ENCODE measurements at regions not wholly inside any gene's neighbourhood (a gene's known extent, or its start where the extent isn't known, plus 50 kb on each side); places are given as distances from the start of the nearest gene placed in this dataset.

GRCh38 chr17:5819921-5820685 lies 235.8 kb upstream of the NLRP1 start:
- DNase-seq (ENCODE audit: low read depth in 2 of 2): no peak

- DNase-seq (ENCODE audit: low read depth in 2 of 2): no peak
Observed at GRCh38 chr17:5820721-5821456, 236.6 kb upstream of the NLRP1 start.

DNA sequence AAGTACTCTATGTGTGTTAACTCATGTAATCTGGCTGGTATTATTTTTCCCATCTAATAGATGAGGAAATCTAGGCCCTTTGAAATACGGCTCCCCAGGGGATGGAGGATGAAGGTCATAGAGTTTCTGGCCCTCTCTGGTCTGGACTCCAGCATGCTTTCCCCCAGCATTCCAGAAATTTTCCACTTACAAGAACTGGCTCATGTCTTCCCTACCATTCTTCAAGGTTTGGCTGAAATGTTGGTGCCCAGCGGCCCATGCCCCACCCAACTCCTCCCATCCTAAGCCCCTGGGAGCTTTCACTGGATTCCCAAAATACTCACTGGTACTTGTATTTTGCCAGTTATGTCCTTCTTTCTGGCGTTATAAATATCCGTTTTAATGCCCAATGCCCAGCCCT lies 237.5 kb upstream of the NLRP1 start:
- DNase-seq (ENCODE audit: low read depth in 2 of 2): no peak

DNA sequence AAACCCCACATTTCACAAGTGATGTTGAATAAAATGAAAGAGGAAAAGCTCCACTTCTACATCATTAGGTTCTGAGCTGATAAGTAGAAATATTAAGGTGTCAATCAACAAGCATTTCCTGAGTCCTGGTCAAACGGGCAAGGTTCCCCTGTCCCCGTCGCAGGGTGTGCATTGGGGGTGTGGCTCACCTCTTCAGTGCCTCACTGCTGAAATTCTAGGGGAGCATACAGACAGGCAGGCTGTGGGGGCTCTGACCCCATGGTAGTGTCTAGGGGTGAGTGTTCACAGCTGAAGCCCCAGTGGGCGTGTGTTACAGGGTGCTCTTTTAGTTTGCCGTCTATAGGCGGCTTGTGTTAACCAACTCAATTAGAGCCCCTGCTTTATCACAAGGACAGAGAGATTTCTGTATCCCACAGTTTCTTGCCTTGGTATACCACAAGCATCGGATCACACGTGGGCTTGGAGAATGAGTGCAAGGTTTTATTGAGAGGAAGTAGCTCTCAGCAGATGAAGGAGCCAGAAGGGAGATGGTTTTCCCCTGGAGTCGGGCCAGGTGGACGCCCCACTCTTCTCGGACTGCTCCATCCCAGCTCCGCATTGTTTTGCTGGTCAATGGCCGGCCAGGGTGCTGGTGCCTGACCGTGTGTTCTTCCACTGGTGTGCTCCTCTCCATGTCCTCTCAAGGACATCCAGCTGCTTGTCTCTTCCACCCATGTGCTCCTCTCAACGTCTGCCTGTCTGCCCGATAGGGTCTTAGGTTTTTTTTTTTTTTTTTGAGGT lies 238.2 kb upstream of the NLRP1 start:
- no peak for DNase-seq (ENCODE audit: low read depth in 2 of 2)

DNA sequence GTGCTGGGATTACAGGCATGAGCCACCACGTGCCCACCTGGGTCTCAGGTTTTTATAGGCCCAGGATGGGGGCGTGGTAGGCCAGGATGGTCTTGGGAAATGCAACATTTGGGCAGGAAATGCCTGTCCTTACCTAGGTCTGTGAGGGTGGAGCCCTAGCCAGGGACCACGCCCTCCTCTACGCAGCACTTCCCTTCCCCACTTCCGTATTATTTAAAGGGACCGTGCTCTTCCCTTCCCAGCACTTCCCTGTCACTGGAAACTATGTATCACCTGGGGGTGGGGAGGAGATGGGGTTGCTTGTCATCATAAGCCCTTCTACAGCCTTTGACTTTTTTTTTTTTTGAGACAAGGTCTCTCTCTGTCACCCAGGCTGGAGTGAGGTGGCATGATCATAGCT lies 238.9 kb upstream of the NLRP1 start:
- no peak for DNase-seq (ENCODE audit: low read depth in 2 of 2)

GRCh38 chr17:5825717-5826330 lies 241.5 kb upstream of the NLRP1 start:
- DNase-seq (ENCODE audit: low read depth in 2 of 2): no peak

GRCh38 chr17:5826384-5826783 lies 242.1 kb upstream of the NLRP1 start:
- DNase-seq (ENCODE audit: low read depth in 2 of 2): no peak

GRCh38 chr17:5830921-5831320 lies 239.3 kb upstream of the WSCD1 start:
- no peak for DNase-seq (ENCODE audit: low read depth in 2 of 2)

DNA sequence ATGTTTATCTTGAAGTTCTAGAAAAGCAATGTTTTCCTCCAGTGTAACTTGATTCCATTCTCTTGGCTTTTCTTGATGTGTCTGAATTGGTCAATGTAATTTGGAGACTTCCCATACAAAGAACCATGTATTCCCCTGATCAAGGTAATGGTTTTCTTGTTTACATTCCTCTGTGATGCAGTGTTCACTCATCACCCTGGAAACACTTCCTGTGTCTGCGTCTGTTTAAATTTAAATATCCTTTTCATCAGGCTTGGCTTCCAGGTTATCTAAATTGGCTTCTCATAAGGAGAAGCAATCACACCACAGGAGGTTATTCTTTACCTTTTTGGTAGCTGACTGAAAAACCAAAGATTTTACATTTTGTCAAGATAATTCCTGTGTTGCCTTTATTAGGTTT lies 237.3 kb upstream of the WSCD1 start:
- no peak for DNase-seq (ENCODE audit: low read depth in 2 of 2)

DNA sequence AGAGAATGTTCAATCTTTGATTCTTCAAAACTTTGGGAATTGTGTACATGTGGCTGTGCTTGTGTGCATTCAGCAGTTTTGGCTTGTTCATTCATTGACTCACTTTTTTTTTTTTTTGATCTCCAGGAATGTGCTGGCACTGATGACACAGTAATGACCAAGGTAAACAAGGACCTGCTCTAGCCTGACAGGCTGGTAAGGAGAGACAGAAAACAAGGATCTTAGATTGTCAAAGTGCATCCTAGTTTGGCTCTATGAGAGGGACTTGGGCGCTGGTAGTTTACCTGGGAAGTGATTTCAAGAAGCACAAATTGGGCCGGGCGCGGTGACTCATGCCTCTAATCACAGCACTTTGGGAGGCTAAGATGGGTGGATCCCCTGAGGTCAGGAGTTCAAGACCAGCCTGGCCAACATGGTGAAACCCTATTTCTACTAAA lies 233.1 kb upstream of the WSCD1 start:
- no peak for DNase-seq (ENCODE audit: low read depth in 2 of 2)

- no peak for DNase-seq (ENCODE audit: low read depth in 2 of 2)
Observed at GRCh38 chr17:5838661-5839300, 231.4 kb upstream of the WSCD1 start.

GRCh38 chr17:5840811-5841446 lies 229.2 kb upstream of the WSCD1 start:
- DNase-seq (ENCODE audit: low read depth in 2 of 2): no peak

GRCh38 chr17:5841862-5842261 lies 228.3 kb upstream of the WSCD1 start:
- DNase-seq (ENCODE audit: low read depth in 2 of 2): no peak

GRCh38 chr17:5843366-5844026 lies 226.7 kb upstream of the WSCD1 start:
- DNase-seq (ENCODE audit: low read depth in 2 of 2): no peak

DNA sequence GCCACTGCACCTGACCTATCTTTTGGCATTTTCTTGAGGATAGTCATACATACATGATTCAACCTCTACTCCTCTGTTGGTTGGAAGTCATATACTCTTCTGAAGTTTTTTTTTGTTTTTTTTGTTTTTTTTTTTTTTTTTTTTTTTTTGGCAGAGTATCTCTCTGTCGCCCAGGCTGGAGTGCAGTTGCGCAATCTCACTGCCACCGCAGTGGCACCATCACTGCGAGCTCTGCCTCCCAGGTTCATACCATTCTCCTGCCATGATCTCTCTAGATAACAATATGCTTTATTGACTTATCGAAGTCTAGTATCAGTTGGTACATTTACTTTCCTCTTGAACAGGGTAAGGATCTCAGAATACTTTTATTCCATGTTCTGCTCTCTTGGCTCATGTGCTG lies 224.2 kb upstream of the WSCD1 start:
- DNase-seq (ENCODE audit: low read depth in 2 of 2): no peak

DNA sequence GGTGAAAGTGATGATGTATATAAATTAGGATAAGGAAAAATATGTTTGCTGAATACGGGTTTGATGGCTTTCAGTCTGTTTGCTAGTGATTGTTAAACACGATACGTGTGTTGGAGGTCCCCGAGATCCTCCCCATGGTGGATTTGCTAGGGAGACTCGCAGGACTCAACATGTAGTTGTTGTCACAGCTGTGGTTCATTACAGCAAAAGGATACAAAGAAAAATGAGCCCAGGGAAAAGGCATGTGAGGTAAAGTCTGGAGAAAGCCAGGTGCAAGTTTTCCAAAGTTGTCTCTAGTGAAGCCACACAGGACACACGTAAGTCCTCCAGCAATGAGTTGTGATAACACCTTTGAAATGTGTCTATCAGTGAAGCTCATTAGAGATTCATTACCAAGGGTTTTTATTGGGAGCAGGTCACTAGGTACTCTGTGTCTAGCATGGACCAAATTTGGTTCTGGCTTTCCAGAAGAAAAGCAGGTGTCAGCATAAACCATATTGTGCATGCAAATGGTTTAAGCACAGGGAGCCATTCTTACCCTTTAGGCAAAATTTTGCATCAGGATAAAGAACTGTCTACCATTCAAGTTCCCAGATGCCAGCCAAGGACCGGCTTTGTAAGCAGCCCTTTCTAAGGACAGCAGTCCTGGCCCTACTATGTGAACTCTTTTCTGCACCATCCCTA lies 215.2 kb upstream of the WSCD1 start:
- DNase-seq (ENCODE audit: low read depth in 2 of 2): no peak

- DNase-seq (ENCODE audit: low read depth in 2 of 2): no peak
Observed at GRCh38 chr17:5861246-5861645, 208.9 kb upstream of the WSCD1 start.

DNA sequence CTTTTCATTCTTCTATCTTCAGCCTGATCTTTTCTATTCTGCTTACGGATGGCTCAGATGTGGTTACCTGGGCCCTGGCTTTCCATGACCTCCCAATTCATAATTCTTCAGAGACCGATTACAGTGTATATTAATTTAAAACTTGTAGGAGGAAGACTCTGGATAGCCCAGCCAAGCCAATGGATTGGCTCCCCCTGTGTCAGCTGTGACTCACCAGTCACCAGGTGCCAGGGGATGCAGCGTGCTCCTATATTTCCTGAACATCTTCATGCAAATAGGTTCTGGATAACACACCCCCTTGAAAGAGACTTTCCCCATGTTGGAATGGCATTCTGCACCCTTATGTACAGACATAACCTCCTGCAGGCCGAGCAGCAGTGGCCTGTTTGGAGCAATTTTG lies 208.3 kb upstream of the WSCD1 start:
- DNase-seq (ENCODE audit: low read depth in 2 of 2): no peak

- no peak for DNase-seq (ENCODE audit: low read depth in 2 of 2)
Observed at GRCh38 chr17:5862395-5862794, 207.8 kb upstream of the WSCD1 start.

All from stimulated activated CD4-positive, alpha-beta T cell treated with anti-CD3 and anti-CD28 coated beads, Interleukin-15, amount 100 ng/mL, for 48 hours (primary cell).